ENCODE measurements at regions not wholly inside any gene's neighbourhood (a gene's known extent, or its start where the extent isn't known, plus 50 kb on each side); places are given as distances from the start of the nearest gene placed in this dataset.

DNA sequence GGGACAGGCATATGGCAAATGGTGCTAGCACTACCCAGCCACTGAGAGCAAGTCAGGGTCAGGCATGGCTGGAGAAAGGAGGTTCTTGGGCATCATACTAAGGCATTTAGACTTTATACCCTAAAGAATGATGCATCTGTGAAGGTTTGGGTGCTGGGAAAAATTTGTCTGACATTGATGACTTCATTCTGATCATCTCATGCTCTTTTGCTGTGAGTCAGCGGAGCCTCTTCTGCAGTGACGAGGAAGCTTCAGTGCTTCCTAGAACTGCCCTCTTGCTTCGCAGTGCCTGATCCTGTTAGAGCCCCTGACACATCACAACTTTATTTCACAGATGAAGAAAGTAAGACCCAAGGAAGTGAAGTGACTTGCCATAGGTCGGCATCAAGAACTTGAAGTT, 266.6 kb upstream of the GAS1 start:
- no peak for ATAC-seq (ENCODE audit: low read depth)
- no peak for DNase-seq (ENCODE audit: low spot score in 2 of 2)
- no peaks in the 10 kb centered on the region for H3K9me3 Mint-ChIP-seq
- no peak overlapping the region for H3K27ac Mint-ChIP-seq
- no peaks in the 10 kb centered on the region for H3K27me3 Mint-ChIP-seq
- H3K4me1 Mint-ChIP-seq: no peaks in the 10 kb centered on the region
- no peak overlapping the region for H3K4me3 Mint-ChIP-seq
- H3K36me3 Mint-ChIP-seq: no peaks in the 10 kb centered on the region

DNA sequence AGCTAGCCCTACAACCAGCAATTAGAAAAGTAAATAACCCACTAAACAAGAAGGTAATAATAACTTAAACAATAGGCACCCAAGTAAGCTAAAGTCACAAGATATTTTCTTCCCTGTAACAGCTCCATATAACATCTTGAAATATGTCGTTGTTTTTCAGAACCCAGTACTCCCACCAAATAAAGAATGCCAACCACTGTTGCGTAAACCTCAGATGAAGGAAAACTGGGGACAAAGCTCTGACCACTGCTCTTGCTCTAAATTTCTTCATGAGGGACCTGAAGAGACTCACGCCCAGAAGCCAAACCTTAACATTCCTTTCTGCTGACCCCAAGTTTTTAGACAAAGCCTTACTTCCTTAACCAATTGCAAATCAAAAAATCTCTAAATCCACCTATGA, 267.7 kb upstream of the GAS1 start:
- Mint-ChIP-seq H3K27me3 (no peaks in the 10 kb centered on the region), H3K36me3 (no peaks in the 10 kb centered on the region), H3K9me3 (no peaks in the 10 kb centered on the region), H3K27ac (no peak overlapping the region), H3K4me3 (no peak overlapping the region), H3K4me1 (no peaks in the 10 kb centered on the region)
- ATAC-seq (ENCODE audit: low read depth): no peak
- no peak for DNase-seq (ENCODE audit: low spot score in 2 of 2)

DNA sequence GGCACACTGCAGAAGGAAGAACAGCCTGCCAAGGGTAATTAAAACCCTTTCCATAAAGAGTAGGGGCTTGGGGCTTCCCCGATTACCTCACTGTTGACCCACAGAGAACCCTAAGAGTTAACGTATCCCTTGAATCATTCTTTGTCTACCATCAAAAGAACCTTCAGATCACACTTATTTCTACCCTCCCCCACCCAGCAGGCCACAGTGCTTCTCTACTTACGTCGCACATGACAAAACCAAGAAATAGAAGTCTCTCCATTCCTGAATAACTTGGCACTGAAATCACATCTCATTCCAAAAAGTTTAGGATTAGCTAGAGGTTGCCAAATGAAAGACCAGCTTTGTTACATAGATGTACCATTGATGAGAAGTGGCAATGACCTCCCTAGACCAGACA, 268.7 kb upstream of the GAS1 start:
- H3K9me3 Mint-ChIP-seq: no peaks in the 10 kb centered on the region
- no peaks in the 10 kb centered on the region for H3K36me3 Mint-ChIP-seq
- no peak for DNase-seq (ENCODE audit: low spot score in 2 of 2)

DNA sequence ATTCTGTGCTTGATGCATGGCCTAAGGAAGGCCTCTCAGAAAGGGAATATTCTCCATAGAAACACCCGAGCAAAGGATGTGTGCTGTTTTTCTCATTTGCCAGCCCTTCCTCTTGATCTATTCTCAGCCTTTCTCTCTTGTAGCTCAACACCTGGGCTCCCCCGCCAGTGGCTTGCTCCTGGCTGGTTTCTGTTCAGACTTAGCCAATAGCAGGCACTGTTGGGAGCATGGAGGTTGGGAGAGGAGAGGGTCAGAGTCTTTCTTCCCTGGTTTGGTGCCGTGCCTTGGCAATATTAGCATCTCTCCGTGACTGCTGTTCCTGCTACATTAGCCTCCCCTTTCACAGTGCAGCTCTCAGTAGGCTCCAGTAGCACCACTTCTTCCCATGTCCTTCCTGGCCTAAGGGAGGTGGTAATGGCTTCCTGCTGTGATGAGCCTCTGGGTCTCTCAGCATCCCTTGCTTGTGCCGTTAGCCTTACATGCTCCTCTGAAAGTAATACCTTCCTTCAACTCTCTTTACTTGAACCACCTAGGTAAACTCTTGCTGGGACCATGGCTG, 269.7 kb upstream of the GAS1 start:
- H3K27me3 Mint-ChIP-seq: no peaks in the 10 kb centered on the region
- ATAC-seq (ENCODE audit: low read depth) (no peak), DNase-seq (ENCODE audit: low spot score in 2 of 2) (no peak)
- H3K36me3 Mint-ChIP-seq: no peaks in the 10 kb centered on the region
- no peak overlapping the region for H3K4me3 Mint-ChIP-seq
- no peaks in the 10 kb centered on the region for H3K4me1 Mint-ChIP-seq
- H3K27ac Mint-ChIP-seq: no peak overlapping the region
- H3K9me3 Mint-ChIP-seq: no peaks in the 10 kb centered on the region

More for the DNA sequence above, 268.7 kb upstream of the GAS1 start:
- Mint-ChIP-seq H3K27me3 (no peaks in the 10 kb centered on the region), H3K27ac (no peak overlapping the region), H3K4me1 (no peaks in the 10 kb centered on the region), H3K4me3 (no peak overlapping the region)
- no peak for ATAC-seq (ENCODE audit: low read depth)

DNA sequence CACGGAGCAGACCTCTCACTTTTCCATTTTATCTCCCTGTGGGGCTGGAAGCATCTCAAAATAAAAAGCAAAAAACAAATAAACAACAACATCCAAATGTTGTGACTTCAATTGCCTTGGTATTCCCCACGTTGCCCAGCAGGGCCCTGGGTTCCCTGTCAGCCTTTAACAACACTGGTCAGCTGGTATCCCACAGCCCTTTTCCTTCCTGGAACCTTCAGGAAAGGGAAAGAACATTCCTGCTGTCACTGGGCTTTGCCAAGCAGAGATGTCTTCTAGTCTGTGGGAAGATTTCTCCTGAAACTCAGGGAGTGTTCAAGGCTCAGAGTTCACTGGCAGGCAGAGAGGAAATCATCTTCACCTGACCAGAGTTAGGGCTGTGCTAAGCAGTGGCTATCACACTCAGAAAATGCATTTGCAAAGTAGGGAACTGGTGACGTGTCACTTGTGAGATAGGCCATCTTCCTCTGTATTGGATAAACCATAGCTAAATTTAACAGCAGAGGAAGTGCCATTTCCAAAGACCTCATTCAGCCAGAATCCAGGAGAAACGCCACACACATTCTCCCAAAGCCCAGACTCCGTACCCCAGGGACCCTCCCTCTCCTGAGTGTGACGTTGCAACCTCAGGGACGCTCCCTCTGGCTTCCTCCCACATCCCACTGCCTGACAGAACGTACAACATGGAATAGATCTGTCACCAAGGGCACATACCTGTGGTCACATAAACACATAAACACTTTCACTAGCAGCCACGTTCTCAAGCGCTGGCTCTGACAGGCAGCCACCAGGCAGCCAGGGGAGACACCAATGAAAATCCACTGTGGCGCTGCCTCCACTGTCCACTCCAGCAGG, 274.0 kb upstream of the DAPK1 start:
- H3K9me3 Mint-ChIP-seq: no peaks in the 10 kb centered on the region
- no peaks in the 10 kb centered on the region for H3K36me3 Mint-ChIP-seq
- no peaks in the 10 kb centered on the region for H3K4me1 Mint-ChIP-seq
- DNase-seq (ENCODE audit: low spot score in 2 of 2) (no peak), ATAC-seq (ENCODE audit: low read depth) (no peak)
- H3K4me3 Mint-ChIP-seq: no peak overlapping the region
- H3K27ac Mint-ChIP-seq: no peak overlapping the region
- H3K27me3 Mint-ChIP-seq: peaks cover 4% of the 10 kb centered on the region

DNA sequence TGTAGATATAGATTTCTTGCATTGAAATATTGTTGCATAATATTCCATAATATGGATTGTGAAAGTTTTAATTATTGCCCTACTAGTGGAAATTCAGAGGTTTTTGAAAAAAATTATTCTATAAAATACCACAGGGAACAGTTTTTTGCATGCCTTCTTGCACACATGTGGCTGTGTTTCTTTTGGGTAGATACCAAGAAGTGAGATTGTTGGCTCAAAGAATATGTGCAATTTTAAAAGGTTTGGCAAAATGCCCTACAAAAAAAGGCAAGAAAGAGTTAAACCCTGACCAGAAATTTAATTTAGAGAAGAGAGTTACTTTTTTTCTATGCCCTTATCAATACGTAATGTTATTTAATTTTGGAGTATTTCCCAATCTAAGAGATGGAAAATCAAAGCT, 270.8 kb upstream of the DAPK1 start:
- Mint-ChIP-seq H3K27ac (no peak overlapping the region), H3K36me3 (no peaks in the 10 kb centered on the region), H3K4me3 (no peak overlapping the region), H3K9me3 (no peaks in the 10 kb centered on the region), H3K27me3 (peaks cover 4% of the 10 kb centered on the region), H3K4me1 (no peaks in the 10 kb centered on the region)
- DNase-seq (ENCODE audit: low spot score in 2 of 2) (no peak), ATAC-seq (ENCODE audit: low read depth) (no peak)

DNA sequence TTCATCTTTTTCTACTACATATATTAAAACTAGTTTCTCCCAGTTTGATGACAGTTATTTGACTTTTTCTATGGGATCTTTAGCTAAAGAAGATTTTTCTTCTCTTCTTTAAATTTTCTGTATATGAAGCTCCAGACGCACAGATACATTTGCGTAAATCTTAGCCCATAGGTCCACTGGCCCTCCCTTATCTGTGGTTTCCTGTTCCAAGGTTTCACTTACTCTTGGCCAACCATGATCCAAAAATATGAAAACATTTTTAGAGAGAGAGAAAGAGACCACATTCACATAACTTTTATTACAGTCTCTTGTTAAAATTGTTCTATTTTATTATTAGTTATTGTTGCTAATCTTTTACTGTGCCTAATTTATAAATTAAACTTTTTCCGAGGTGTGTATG, 270.2 kb upstream of the DAPK1 start:
- ATAC-seq (ENCODE audit: low read depth) (no peak), DNase-seq (ENCODE audit: low spot score in 2 of 2) (no peak)
- Mint-ChIP-seq H3K27ac (no peak overlapping the region), H3K4me1 (no peaks in the 10 kb centered on the region), H3K27me3 (peaks cover 4% of the 10 kb centered on the region), H3K9me3 (no peaks in the 10 kb centered on the region), H3K36me3 (no peaks in the 10 kb centered on the region), H3K4me3 (no peak overlapping the region)

DNA sequence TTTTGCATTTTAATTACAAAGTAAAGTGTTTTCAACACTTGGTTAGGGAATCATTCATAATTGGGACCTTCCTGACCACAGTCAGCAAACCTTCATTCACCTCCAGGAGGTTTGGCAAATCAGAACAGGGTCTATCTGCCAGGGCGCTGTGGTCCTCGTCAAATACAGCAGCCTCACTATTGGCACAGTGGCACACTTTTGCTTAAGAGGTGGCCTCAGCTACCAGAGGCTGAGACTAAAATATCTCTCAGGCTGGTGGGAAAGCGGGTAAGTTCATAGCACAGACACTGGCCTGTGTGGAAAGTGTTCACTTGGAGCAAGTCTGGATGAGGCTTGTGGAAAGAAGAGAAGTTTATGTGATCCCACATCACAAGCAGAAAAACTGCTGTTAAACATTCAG, 268.6 kb upstream of the DAPK1 start:
- DNase-seq (ENCODE audit: low spot score in 2 of 2) (no peak), ATAC-seq (ENCODE audit: low read depth) (no peak)
- H3K36me3 Mint-ChIP-seq: no peaks in the 10 kb centered on the region
- no peak overlapping the region for H3K27ac Mint-ChIP-seq
- H3K27me3 Mint-ChIP-seq: no peaks in the 10 kb centered on the region
- no peaks in the 10 kb centered on the region for H3K9me3 Mint-ChIP-seq
- H3K4me3 Mint-ChIP-seq: no peak overlapping the region
- no peaks in the 10 kb centered on the region for H3K4me1 Mint-ChIP-seq

DNA sequence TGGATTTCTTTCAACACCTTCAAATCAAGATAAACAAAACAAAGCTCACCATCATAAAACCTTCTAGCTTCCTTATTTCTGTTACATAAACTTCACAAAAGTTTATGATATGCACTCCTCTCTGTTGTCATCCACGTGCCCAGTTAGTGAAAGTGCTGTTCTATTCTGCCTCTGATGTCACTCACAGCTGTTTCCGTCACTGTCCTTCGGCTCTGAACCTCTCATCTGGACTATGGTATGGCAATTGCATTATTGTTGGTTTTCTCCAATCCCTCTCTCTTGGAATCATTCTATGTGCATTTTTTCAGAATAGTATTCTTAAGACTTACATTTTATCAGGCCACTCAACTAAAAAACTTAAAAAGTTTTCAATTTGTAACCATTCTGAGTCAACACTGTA, 264.2 kb upstream of the DAPK1 start:
- Mint-ChIP-seq H3K36me3 (no peaks in the 10 kb centered on the region), H3K4me3 (no peak overlapping the region), H3K4me1 (no peaks in the 10 kb centered on the region), H3K27ac (no peak overlapping the region), H3K27me3 (no peaks in the 10 kb centered on the region), H3K9me3 (no peaks in the 10 kb centered on the region)
- DNase-seq (ENCODE audit: low spot score in 2 of 2): no peak
- ATAC-seq (ENCODE audit: low read depth): no peak

DNA sequence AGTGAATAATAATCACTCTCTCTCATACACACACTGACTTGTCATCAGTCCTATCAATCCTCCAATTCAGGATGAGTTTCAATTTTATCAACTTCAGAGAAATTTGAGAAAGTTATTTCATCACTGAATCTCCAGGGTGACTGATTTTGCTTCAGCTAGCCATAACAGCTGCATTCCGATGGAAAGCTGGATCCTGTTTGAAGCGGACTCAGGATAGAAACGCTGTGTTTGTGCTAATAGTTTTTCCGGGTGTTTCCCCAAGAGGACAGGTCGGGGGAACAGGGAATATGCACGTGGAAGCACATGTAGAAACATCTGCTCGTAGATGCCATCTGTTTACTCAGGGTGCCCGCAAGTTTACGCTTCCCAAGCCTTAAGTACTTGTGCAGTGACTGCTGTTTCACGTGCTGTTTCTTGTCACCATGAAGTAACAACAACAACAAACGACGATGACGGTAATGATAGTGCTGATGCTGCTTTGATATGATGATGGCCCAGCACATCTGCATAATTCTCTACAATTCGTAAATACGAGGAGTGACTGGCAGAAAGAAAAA, 263.7 kb upstream of the DAPK1 start:
- ATAC-seq (ENCODE audit: low read depth) (no peak), DNase-seq (ENCODE audit: low spot score in 2 of 2) (no peak)
- Mint-ChIP-seq H3K9me3 (no peaks in the 10 kb centered on the region), H3K27me3 (no peaks in the 10 kb centered on the region), H3K4me3 (no peak overlapping the region), H3K4me1 (no peaks in the 10 kb centered on the region), H3K36me3 (no peaks in the 10 kb centered on the region), H3K27ac (no peak overlapping the region)

DNA sequence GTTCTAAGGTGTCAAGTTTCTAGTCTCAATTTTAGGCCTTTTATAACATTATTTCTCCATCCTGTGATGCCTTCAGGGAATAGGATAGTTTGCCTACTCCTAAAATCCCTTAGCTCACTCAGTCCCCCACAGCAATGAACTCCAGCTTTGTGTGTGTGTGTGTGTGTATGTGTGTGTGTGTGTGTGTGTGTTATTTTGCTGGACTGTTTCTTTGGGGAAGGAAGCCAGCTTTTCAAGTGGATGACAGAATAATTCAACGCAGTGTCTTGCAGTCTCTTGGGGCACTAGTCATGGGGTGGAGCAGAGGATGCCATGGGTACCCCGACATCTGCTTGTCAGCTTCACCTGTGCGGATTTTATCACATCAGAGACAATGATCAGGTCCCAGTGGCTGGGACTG, 262.8 kb upstream of the DAPK1 start:
- H3K4me3 Mint-ChIP-seq: no peak overlapping the region

DNA sequence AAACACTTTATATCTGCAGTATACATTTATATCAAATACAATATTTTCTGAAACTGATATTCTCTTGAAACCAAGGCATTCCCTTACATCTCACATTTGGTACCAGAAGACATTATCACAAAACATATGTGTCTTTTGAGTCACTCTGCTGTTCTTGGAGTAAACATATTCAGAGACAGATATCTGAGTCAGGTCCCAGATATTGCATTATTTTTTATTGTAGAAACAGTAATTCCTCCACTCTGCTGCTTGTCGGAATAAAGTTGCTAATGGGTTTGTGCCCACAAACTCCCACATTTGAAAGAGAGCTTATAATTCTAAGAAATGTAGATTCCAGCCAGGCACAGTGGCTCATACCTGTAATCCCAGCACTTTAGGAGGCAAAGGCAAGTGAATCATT, 261.1 kb upstream of the DAPK1 start:
- H3K4me1 Mint-ChIP-seq: no peaks in the 10 kb centered on the region
- H3K4me3 Mint-ChIP-seq: no peak overlapping the region
- no peaks in the 10 kb centered on the region for H3K27me3 Mint-ChIP-seq
- no peaks in the 10 kb centered on the region for H3K36me3 Mint-ChIP-seq
- peaks cover 1% of the 10 kb centered on the region for H3K9me3 Mint-ChIP-seq
- no peak for DNase-seq (ENCODE audit: low spot score in 2 of 2)
- no peak for ATAC-seq (ENCODE audit: low read depth)
- H3K27ac Mint-ChIP-seq: no peak overlapping the region

More for the DNA sequence above, 262.8 kb upstream of the DAPK1 start:
- Mint-ChIP-seq H3K4me1 (no peaks in the 10 kb centered on the region), H3K27me3 (no peaks in the 10 kb centered on the region), H3K36me3 (no peaks in the 10 kb centered on the region), H3K27ac (no peak overlapping the region), H3K9me3 (no peaks in the 10 kb centered on the region)
- ATAC-seq (ENCODE audit: low read depth) (no peak), DNase-seq (ENCODE audit: low spot score in 2 of 2) (no peak)

DNA sequence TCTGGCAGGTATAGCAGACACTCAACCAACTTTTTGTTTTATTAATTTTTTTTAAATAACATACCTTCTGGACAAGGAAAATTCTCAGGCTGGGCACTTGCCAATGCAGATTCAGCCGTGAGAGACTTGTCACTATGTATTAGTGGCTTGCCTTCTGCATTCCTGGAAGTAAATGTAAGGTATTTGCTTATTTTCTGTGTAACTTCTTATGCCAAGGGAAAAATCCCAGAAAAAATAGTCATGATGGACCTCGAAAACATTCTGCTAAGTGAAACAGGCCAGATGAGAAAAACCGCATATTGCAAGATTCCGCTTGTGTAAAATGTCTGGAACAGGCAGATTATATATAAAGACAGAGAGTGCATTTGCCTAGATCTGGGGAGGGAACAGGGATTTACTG, 260.3 kb upstream of the DAPK1 start:
- no peaks in the 10 kb centered on the region for H3K27me3 Mint-ChIP-seq
- DNase-seq (ENCODE audit: low spot score in 2 of 2) (no peak), ATAC-seq (ENCODE audit: low read depth) (no peak)
- no peak overlapping the region for H3K4me3 Mint-ChIP-seq
- no peaks in the 10 kb centered on the region for H3K4me1 Mint-ChIP-seq
- H3K9me3 Mint-ChIP-seq: peaks cover 1% of the 10 kb centered on the region
- H3K36me3 Mint-ChIP-seq: no peaks in the 10 kb centered on the region
- H3K27ac Mint-ChIP-seq: no peak overlapping the region

DNA sequence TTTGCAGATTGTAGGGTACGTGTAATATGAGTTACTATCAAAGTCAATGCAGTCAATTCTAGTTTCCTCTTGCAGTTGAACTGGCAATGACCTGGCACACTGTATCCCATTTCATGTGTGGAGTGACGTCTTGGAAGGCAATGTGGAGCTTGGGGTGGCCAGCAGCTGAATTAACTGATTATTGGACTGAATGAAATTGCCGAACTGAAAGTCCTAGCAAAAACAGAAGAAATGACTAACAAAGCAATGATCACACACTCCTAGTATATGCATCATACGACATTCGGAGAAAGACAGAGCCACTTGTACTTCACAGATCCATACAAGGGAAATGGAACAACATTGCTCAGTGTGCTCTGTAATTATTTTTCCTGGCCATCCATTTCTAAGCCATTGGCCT, 259.1 kb upstream of the DAPK1 start:
- H3K36me3 Mint-ChIP-seq: no peaks in the 10 kb centered on the region
- H3K4me3 Mint-ChIP-seq: no peak overlapping the region
- DNase-seq (ENCODE audit: low spot score in 2 of 2): no peak
- H3K27me3 Mint-ChIP-seq: no peaks in the 10 kb centered on the region
- H3K4me1 Mint-ChIP-seq: no peaks in the 10 kb centered on the region
- H3K9me3 Mint-ChIP-seq: peaks cover 1% of the 10 kb centered on the region
- ATAC-seq (ENCODE audit: low read depth): no peak
- no peak overlapping the region for H3K27ac Mint-ChIP-seq

DNA sequence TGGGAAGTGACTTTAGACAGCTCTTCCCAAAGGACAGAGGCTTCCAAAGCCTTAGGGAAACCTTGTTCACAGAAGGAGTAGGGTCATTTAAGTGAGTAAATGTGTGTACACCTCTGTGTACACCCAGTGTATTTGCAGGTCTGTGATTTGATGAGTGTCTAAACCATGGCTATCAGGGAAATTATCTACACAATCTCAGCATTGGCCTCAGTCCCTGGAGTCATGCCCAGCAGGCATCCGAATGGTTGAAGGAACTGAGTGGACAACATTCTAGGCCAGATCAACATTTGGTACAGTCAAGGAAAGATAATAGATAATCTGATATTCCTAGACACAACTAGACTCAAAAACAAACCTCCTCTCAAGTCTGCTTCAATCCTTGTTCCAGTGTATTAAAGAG, 258.4 kb upstream of the DAPK1 start:
- Mint-ChIP-seq H3K27me3 (no peaks in the 10 kb centered on the region), H3K4me3 (no peak overlapping the region), H3K4me1 (no peaks in the 10 kb centered on the region), H3K27ac (no peak overlapping the region), H3K36me3 (no peaks in the 10 kb centered on the region), H3K9me3 (peaks cover 1% of the 10 kb centered on the region)
- ATAC-seq (ENCODE audit: low read depth) (no peak), DNase-seq (ENCODE audit: low spot score in 2 of 2) (no peak)
